PFSK-1 (cell line): ENCODE measurements at regions not wholly inside any gene's neighbourhood (a gene's known extent, or its start where the extent isn't known, plus 50 kb on each side); places are given as distances from the start of the nearest gene placed in this dataset.

Experiments used
- POLR2AphosphoS5 ChIP-seq: IDR thresholded peaks from 2 replicates; pipeline ENCODE4 v1.6.1; 2012; ENCODE audit warnings: low read depth, mild to moderate bottlenecking, control low read depth, low read length, moderate library complexity
- REST ChIP-seq, 2 experiments: IDR thresholded peaks; 2 replicates each; pipeline versions ENCODE4 v1.6.1 to v1.8.0; 2011 to 2012; ENCODE audit warnings: low read depth in 2 of 2, low read length in 2 of 2, control low read depth in 1 of 2, inconsistent platforms in 1 of 2, mild to moderate bottlenecking in 1 of 2, moderate library complexity in 1 of 2; ENCODE audit not compliant: insufficient read depth in 1 of 2
- SIN3A ChIP-seq: IDR thresholded peaks from 2 replicates; pipeline ENCODE4 v1.6.1; 2012; ENCODE audit warnings: mild to moderate bottlenecking, low read length, moderate library complexity, borderline replicate concordance; ENCODE audit not compliant: insufficient read depth
- TAF1 ChIP-seq: IDR thresholded peaks from 2 replicates; pipeline ENCODE4 v1.6.1; 2012; ENCODE audit warnings: low read length, control low read depth, borderline replicate concordance; ENCODE audit not compliant: insufficient read depth

- TF ChIP-seq POLR2AphosphoS5, result no peak
- no peak for TF ChIP-seq TAF1
- TF ChIP-seq SIN3A, result no peak
- no peak for TF ChIP-seq REST (IDR thresholded peaks at IDR 0.05; ENCODE audit: insufficient read depth in 1 of 2, low read depth in 2 of 2, low read length in 2 of 2)
These were observed 167.8 kb upstream of the PCDH18 start for GRCh38 chr4:137700072-137700471.
